Liver (tissue), 8 donors: ENCODE measurements at regions not wholly inside any gene's neighbourhood (a gene's known extent, or its start where the extent isn't known, plus 50 kb on each side); places are given as distances from the start of the nearest gene placed in this dataset.

ENCODE experiments used
- DNase-seq: peaks from one replicate; pipeline ENCODE4 v3.0.0-alpha.2; 2017; ENCODE audit warnings: low spot score
- H3K27ac ChIP-seq, 2 donors: one replicate each; pipeline ENCODE4 v1.7.0; 2013; ENCODE audit warnings: inconsistent platforms in 2 of 2, low read length in 2 of 2, control low read depth in 1 of 2, low read depth in 1 of 2, mild to moderate bottlenecking in 1 of 2
- H3K27me3 ChIP-seq, 4 donors: one replicate each; pipeline versions ENCODE4 v1.6.1 to v1.7.0; 2013; ENCODE audit warnings: low read length in 3 of 4, inconsistent platforms in 1 of 4, mild to moderate bottlenecking in 1 of 4, moderate library complexity in 1 of 4; ENCODE audit not compliant: control insufficient read depth in 4 of 4, insufficient read depth in 4 of 4
- H3K36me3 ChIP-seq, 4 donors: one replicate each; pipeline versions ENCODE4 v1.6.1 to v1.7.0; 2013; ENCODE audit warnings: low read length in 3 of 4, mild to moderate bottlenecking in 3 of 4, low read depth in 1 of 4, moderate library complexity in 1 of 4; ENCODE audit not compliant: control insufficient read depth in 4 of 4, insufficient read depth in 3 of 4
- H3K4me1 ChIP-seq, 4 donors: one replicate each; pipeline versions ENCODE4 v1.6.1 to v1.7.0; 2013; ENCODE audit warnings: low read length in 3 of 4, mild to moderate bottlenecking in 3 of 4, moderate library complexity in 1 of 4; ENCODE audit not compliant: control insufficient read depth in 4 of 4, insufficient read depth in 4 of 4
- H3K4me3 ChIP-seq, 3 donors: one replicate each; pipeline versions ENCODE4 v1.6.1 to v1.7.0; 2013; ENCODE audit warnings: low read length in 3 of 3, control low read depth in 1 of 3, low read depth in 1 of 3, mild to moderate bottlenecking in 1 of 3
- H3K9ac ChIP-seq, 2 donors: one replicate each; pipeline ENCODE4 v1.7.0; 2013; ENCODE audit warnings: low read length in 2 of 2, mild to moderate bottlenecking in 2 of 2, moderate library complexity in 2 of 2, control low read depth in 1 of 2, low read depth in 1 of 2
- H3K9me3 ChIP-seq, 4 donors: one replicate each; pipeline versions ENCODE4 v1.6.1 to v1.7.0; 2013; ENCODE audit warnings: low read length in 3 of 4; ENCODE audit not compliant: control insufficient read depth in 4 of 4
- EGR1 ChIP-seq, 2 donors: IDR thresholded peaks; 2 replicates each; pipeline ENCODE4 v1.6.1; 2016 to 2018; ENCODE audit warnings: antibody characterized with exemption in 2 of 2, low read depth in 2 of 2
- FOXA2 ChIP-seq: IDR thresholded peaks from 2 replicates; pipeline ENCODE4 v1.6.1; 2016; ENCODE audit warnings: antibody characterized with exemption
- HNF4A ChIP-seq, 2 donors: conservative IDR thresholded peaks; 2 replicates each; pipeline ENCODE4 v1.6.1; 2016; ENCODE audit warnings: antibody characterized with exemption in 2 of 2, mild to moderate bottlenecking in 2 of 2
- HNF4G ChIP-seq: IDR thresholded peaks from 2 replicates; pipeline ENCODE4 v1.6.1; 2016; ENCODE audit warnings: antibody characterized with exemption
- JUND ChIP-seq, 2 donors: IDR thresholded peaks; 2 replicates each; pipeline ENCODE4 v1.6.1; 2016; ENCODE audit warnings: antibody characterized with exemption in 2 of 2
- NR2F2 ChIP-seq: IDR thresholded peaks from 2 replicates; pipeline ENCODE4 v1.6.1; 2016; ENCODE audit warnings: antibody characterized with exemption
- RAD21 ChIP-seq, 2 donors: IDR thresholded peaks; 2 replicates each; pipeline ENCODE4 v1.6.1; 2016; ENCODE audit warnings: antibody characterized with exemption in 2 of 2, mild to moderate bottlenecking in 2 of 2
- RXRA ChIP-seq, 2 donors: IDR thresholded peaks; 2 replicates each; pipeline ENCODE4 v1.6.1; 2017 to 2018; ENCODE audit warnings: antibody characterized with exemption in 2 of 2, mild to moderate bottlenecking in 1 of 2
- SP1 ChIP-seq: IDR thresholded peaks from 2 replicates; pipeline ENCODE4 v1.6.1; 2018; ENCODE audit warnings: antibody characterized with exemption, mild to moderate bottlenecking
- TAF1 ChIP-seq: conservative IDR thresholded peaks from 2 replicates; pipeline ENCODE4 v1.6.1; 2016; ENCODE audit warnings: antibody characterized with exemption, mild to moderate bottlenecking
- YY1 ChIP-seq: IDR thresholded peaks from 2 replicates; pipeline ENCODE4 v1.6.1; 2016; ENCODE audit warnings: antibody characterized with exemption, mild to moderate bottlenecking
- WGBS: extraction: QIAGEN DNeasy Blood & Tissue Kit; methylation state at CpG from one replicate; pipeline ENCODE4 v1.1.7; 2013; 5-methylcytosine and 5-hydroxymethylcytosine counted together
- TF ChIP-seq, protein P1 (sequence below): fragments of 150-350 bp; IDR thresholded peaks from 2 replicates; pipeline ENCODE4 v1.5.1; 2017; ENCODE audit warnings: improper control_type of control experiment, low read depth, low read length; ENCODE audit not compliant: missing input control
- TF ChIP-seq, protein P2 (sequence below): IDR thresholded peaks from 2 replicates; pipeline ENCODE4 v1.6.1; 2016; ENCODE audit warnings: antibody characterized with exemption
- TF ChIP-seq, protein P3 (sequence below): IDR thresholded peaks from 2 replicates; pipeline ENCODE4 v1.6.1; 2016; ENCODE audit warnings: antibody characterized with exemption
- TF ChIP-seq, protein P4 (sequence below): IDR thresholded peaks from 2 replicates; pipeline ENCODE4 v1.6.1; 2016; ENCODE audit warnings: antibody characterized with exemption, mild to moderate bottlenecking
- donor health status: healthy.
- donor health status: healthy.
- donor health status: healthy.
- donor health status: healthy.
- donor health status: healthy.

DNA sequence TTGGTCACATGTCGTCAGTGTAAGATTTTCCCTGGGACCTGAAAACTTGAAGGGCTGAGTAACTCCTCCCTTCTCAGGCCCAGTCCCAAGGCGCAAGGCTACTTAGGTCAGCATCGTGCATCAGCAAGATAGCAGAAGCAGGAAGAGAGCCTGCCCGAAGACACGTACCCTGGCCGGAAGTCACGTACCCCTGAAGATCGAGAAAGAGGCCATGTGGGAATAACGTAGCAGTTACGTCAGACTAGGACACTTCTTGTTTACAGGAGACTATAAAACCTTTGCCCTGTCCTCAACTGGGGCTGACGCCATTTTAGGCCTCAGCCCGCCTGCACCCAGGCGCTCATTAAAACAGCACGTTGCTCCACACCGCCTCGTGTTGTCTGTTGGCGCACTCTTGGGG, 114.3 kb upstream of the GALNT17 start:
- WGBS: 91% methylated on average over 17 of the region's 17 CpGs
- Histone ChIP-seq H3K36me3 (no peaks in the 10 kb centered on the region), H3K4me1 (no peaks in the 10 kb centered on the region), H3K4me3 (no peak overlapping the region), H3K27me3 (peaks cover 0 to 2% (median 0%) of the 10 kb centered on the region in 4 donors), H3K9me3 (no peaks in the 10 kb centered on the region), H3K9ac (no peak overlapping the region), H3K27ac (no peak overlapping the region)
- TF ChIP-seq EGR1 (IDR thresholded peaks at IDR 0.05; ENCODE audit: low read depth in 2 of 2): no peak
- no peak for TF ChIP-seq HNF4G
- no peak for TF ChIP-seq HNF4A (conservative IDR thresholded peaks at IDR 0.05)
- TF ChIP-seq YY1: no peak
- TF ChIP-seq FOXA2: no peak
- TF ChIP-seq TAF1: no peak
- no peak for TF ChIP-seq NR2F2
- no peak for TF ChIP-seq RXRA (IDR thresholded peaks at IDR 0.05)
- TF ChIP-seq, protein P1, sequence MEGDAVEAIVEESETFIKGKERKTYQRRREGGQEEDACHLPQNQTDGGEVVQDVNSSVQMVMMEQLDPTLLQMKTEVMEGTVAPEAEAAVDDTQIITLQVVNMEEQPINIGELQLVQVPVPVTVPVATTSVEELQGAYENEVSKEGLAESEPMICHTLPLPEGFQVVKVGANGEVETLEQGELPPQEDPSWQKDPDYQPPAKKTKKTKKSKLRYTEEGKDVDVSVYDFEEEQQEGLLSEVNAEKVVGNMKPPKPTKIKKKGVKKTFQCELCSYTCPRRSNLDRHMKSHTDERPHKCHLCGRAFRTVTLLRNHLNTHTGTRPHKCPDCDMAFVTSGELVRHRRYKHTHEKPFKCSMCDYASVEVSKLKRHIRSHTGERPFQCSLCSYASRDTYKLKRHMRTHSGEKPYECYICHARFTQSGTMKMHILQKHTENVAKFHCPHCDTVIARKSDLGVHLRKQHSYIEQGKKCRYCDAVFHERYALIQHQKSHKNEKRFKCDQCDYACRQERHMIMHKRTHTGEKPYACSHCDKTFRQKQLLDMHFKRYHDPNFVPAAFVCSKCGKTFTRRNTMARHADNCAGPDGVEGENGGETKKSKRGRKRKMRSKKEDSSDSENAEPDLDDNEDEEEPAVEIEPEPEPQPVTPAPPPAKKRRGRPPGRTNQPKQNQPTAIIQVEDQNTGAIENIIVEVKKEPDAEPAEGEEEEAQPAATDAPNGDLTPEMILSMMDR: no peak
- TF ChIP-seq, protein P2, sequence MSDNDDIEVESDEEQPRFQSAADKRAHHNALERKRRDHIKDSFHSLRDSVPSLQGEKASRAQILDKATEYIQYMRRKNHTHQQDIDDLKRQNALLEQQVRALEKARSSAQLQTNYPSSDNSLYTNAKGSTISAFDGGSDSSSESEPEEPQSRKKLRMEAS: no peak
- no peak for DNase-seq

DNA sequence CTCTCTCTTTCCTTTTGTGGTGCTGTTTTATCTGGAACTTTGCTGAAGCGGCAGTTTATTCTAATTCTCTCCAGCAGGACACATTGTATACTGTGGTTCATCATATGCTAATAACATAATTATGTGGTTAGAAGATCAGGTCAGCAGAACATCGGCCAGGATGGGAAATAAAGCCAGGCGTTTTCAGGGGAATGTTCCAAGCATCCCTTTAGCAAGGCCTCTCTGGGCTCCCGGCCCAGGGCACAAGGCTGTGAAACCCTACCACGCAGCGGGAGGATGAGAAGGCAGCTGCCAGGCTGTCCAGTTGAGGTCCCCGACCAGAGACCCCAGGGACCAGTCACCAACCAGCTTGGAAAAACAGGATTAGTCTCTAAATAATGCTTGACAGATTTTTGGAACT, 112.2 kb upstream of the GALNT17 start:
- WGBS: 79% methylated on average over 7 of the region's 7 CpGs
- H3K9me3 ChIP-seq: no peaks in the 10 kb centered on the region

More for the DNA sequence above, 112.2 kb upstream of the GALNT17 start:
- Histone ChIP-seq H3K4me3 (no peak overlapping the region), H3K36me3 (no peaks in the 10 kb centered on the region), H3K9ac (no peak overlapping the region), H3K27me3 (peaks cover 0 to under 1% (median 0%) of the 10 kb centered on the region in 4 donors), H3K4me1 (no peaks in the 10 kb centered on the region), H3K27ac (no peak overlapping the region)
- TF ChIP-seq SP1: no peak
- TF ChIP-seq RAD21 (IDR thresholded peaks at IDR 0.05): no peak
- no peak for TF ChIP-seq RXRA (IDR thresholded peaks at IDR 0.05)
- TF ChIP-seq, protein P3, sequence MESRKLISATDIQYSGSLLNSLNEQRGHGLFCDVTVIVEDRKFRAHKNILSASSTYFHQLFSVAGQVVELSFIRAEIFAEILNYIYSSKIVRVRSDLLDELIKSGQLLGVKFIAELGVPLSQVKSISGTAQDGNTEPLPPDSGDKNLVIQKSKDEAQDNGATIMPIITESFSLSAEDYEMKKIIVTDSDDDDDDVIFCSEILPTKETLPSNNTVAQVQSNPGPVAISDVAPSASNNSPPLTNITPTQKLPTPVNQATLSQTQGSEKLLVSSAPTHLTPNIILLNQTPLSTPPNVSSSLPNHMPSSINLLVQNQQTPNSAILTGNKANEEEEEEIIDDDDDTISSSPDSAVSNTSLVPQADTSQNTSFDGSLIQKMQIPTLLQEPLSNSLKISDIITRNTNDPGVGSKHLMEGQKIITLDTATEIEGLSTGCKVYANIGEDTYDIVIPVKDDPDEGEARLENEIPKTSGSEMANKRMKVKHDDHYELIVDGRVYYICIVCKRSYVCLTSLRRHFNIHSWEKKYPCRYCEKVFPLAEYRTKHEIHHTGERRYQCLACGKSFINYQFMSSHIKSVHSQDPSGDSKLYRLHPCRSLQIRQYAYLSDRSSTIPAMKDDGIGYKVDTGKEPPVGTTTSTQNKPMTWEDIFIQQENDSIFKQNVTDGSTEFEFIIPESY: no peak
- no peak for TF ChIP-seq FOXA2
- no peak for TF ChIP-seq EGR1 (IDR thresholded peaks at IDR 0.05; ENCODE audit: low read depth in 2 of 2)
- TF ChIP-seq JUND (IDR thresholded peaks at IDR 0.05): no peak
- no peak for TF ChIP-seq HNF4G
- TF ChIP-seq, protein P4, sequence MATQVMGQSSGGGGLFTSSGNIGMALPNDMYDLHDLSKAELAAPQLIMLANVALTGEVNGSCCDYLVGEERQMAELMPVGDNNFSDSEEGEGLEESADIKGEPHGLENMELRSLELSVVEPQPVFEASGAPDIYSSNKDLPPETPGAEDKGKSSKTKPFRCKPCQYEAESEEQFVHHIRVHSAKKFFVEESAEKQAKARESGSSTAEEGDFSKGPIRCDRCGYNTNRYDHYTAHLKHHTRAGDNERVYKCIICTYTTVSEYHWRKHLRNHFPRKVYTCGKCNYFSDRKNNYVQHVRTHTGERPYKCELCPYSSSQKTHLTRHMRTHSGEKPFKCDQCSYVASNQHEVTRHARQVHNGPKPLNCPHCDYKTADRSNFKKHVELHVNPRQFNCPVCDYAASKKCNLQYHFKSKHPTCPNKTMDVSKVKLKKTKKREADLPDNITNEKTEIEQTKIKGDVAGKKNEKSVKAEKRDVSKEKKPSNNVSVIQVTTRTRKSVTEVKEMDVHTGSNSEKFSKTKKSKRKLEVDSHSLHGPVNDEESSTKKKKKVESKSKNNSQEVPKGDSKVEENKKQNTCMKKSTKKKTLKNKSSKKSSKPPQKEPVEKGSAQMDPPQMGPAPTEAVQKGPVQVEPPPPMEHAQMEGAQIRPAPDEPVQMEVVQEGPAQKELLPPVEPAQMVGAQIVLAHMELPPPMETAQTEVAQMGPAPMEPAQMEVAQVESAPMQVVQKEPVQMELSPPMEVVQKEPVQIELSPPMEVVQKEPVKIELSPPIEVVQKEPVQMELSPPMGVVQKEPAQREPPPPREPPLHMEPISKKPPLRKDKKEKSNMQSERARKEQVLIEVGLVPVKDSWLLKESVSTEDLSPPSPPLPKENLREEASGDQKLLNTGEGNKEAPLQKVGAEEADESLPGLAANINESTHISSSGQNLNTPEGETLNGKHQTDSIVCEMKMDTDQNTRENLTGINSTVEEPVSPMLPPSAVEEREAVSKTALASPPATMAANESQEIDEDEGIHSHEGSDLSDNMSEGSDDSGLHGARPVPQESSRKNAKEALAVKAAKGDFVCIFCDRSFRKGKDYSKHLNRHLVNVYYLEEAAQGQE: no peak
- TF ChIP-seq TAF1: no peak
- TF ChIP-seq YY1: no peak
- no peak for TF ChIP-seq HNF4A (conservative IDR thresholded peaks at IDR 0.05)
- TF ChIP-seq, protein P2: no peak
- TF ChIP-seq, protein P1: no peak
- DNase-seq: no peak
